Breast epithelium (tissue), 3 donors: ENCODE measurements at regions not wholly inside any gene's neighbourhood (a gene's known extent, or its start where the extent isn't known, plus 50 kb on each side); places are given as distances from the start of the nearest gene placed in this dataset.

ENCODE experiments used
- POLR2A ChIP-seq: fragments of 450-650 bp; IDR thresholded peaks from one replicate; pipeline ENCODE4 v1.6.1; 2016; ENCODE audit warnings: antibody characterized with exemption, mild to moderate bottlenecking, moderate library complexity
- POLR2AphosphoS5 ChIP-seq, 3 donors: sonication (generic); formaldehyde crosslinking; IDR thresholded peaks; one replicate each; pipeline ENCODE4 v1.6.1; 2017; ENCODE audit warnings: antibody characterized with exemption in 3 of 3
- TF ChIP-seq, protein P1 (sequence below), 3 donors: fragments of 450-650 bp; IDR thresholded peaks; one replicate each; pipeline ENCODE4 v1.5.1; 2016 to 2017; ENCODE audit warnings: antibody characterized with exemption in 3 of 3, mild to moderate bottlenecking in 3 of 3, moderate library complexity in 3 of 3

DNA sequence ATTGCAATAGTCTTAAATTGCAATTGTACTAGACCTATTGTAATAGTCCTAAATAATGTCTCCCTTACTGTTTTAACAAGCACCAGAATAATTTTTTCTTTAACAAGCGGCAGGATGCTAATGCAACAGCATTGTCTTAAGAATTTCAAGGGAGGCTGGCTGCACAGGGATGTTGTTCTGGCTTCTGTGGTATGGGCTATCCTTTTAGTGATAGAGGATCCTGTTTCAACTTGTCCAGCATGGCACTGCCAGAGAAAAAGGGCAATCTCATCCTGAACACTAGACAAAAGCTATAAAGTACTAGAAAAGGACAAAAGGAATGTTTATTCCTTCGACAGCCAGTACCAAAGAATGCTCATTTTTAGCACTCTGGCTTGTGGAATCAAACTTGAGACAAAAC lies 405.5 kb upstream of the ACTRT1 start:
- TF ChIP-seq, protein P1, sequence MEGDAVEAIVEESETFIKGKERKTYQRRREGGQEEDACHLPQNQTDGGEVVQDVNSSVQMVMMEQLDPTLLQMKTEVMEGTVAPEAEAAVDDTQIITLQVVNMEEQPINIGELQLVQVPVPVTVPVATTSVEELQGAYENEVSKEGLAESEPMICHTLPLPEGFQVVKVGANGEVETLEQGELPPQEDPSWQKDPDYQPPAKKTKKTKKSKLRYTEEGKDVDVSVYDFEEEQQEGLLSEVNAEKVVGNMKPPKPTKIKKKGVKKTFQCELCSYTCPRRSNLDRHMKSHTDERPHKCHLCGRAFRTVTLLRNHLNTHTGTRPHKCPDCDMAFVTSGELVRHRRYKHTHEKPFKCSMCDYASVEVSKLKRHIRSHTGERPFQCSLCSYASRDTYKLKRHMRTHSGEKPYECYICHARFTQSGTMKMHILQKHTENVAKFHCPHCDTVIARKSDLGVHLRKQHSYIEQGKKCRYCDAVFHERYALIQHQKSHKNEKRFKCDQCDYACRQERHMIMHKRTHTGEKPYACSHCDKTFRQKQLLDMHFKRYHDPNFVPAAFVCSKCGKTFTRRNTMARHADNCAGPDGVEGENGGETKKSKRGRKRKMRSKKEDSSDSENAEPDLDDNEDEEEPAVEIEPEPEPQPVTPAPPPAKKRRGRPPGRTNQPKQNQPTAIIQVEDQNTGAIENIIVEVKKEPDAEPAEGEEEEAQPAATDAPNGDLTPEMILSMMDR (IDR thresholded peaks at IDR 0.05), result no peak
- TF ChIP-seq POLR2A, result no peak
- TF ChIP-seq POLR2AphosphoS5 (IDR thresholded peaks at IDR 0.05), result no peak
